AG04450 (cell line): ENCODE measurements at regions not wholly inside any gene's neighbourhood (a gene's known extent, or its start where the extent isn't known, plus 50 kb on each side); places are given as distances from the start of the nearest gene placed in this dataset.

Source experiments
- CTCF ChIA-PET: fragments of 300-600, 350-600 bp; formaldehyde crosslinking; extraction: SDS; loops from one replicate; lab custom pipeline; 2022; ENCODE audit warnings: antibody characterized with exemption, inconsistent platforms; lab: Charles Lee
- POLR2A ChIA-PET: fragments of 350-600 bp; formaldehyde crosslinking; extraction: SDS; loops from one replicate; lab custom pipeline; 2021; ENCODE audit warnings: antibody characterized with exemption, inconsistent platforms; lab: Yijun Ruan, JAX
- DNase-seq: peaks from one replicate; pipeline ENCODE4 v3.0.0-alpha.2; 2011; ENCODE audit warnings: low read depth, low spot score
- H3K27ac ChIP-seq: one replicate; pipeline ENCODE4 v1.5.1; 2012; ENCODE audit warnings: low read depth, low read length, control low read depth
- H3K27me3 ChIP-seq: one replicate; pipeline ENCODE4 v1.6.0; 2012; ENCODE audit warnings: low read length; ENCODE audit not compliant: control insufficient read depth, insufficient read depth
- H3K4me3 ChIP-seq: 2 replicates; pipeline ENCODE4 v1.5.1; 2011; ENCODE audit warnings: mild to moderate bottlenecking, low read depth, low read length, control low read depth
- H3K9me3 ChIP-seq: 2 replicates; pipeline ENCODE4 v1.5.1; 2012; ENCODE audit warnings: low read length; ENCODE audit not compliant: control insufficient read depth, insufficient read depth
- CTCF ChIP-seq: IDR thresholded peaks from 2 replicates; pipeline ENCODE4 v1.5.1; 2011; ENCODE audit warnings: low read depth, low read length, control low read depth, inconsistent platforms

- ChIA-PET CTCF (interaction anchor here (1.1 kb wide), 1 partner anchor 121 kb away, joined by 4 read pairs; no protein-coding TSS in a partner anchor), POLR2A (no interaction called here)
- peaks cover 36% of the 10 kb centered on the region for H3K27me3 ChIP-seq
- H3K27ac ChIP-seq, result no peak overlapping the region
- no peak overlapping the region for H3K4me3 ChIP-seq
- H3K9me3 ChIP-seq, result no peaks in the 10 kb centered on the region
- DNase-seq, result no peak
- TF ChIP-seq CTCF, result no peak
These were observed 434.3 kb downstream of the ETS1 start for GRCh38 chr11:128152796-128153696.

- DNase-seq, result no peak
- Histone ChIP-seq H3K4me3 (no peak overlapping the region), H3K9me3 (no peaks in the 10 kb centered on the region), H3K27ac (no peak overlapping the region), H3K27me3 (peaks cover 40% of the 10 kb centered on the region)
- TF ChIP-seq CTCF, result no peak
- CTCF ChIA-PET, result interaction anchor here (0.6 to 2.1 kb wide), 6 partner anchors 9 to 707 kb away, joined by 3 to 10 read pairs (median 4); no protein-coding TSS in a partner anchor
- POLR2A ChIA-PET, result no interaction called here
These were observed 435.6 kb downstream of the ETS1 start for GRCh38 chr11:128151780-128152179.

- ChIA-PET CTCF (interaction anchor here (0.6 to 2.1 kb wide), 7 partner anchors 8 to 708 kb away, joined by 3 to 10 read pairs (median 4); no protein-coding TSS in a partner anchor), POLR2A (no interaction called here)
- TF ChIP-seq CTCF, result no peak
- H3K27ac ChIP-seq, result no peak overlapping the region
- H3K9me3 ChIP-seq, result no peaks in the 10 kb centered on the region
- H3K4me3 ChIP-seq, result no peak overlapping the region
- DNase-seq, result no peak
- peaks cover 40% of the 10 kb centered on the region for H3K27me3 ChIP-seq
These were observed 436.0 kb downstream of the ETS1 start for GRCh38 chr11:128151338-128151737.

GRCh38 chr11:128148208-128148607, 439.1 kb downstream of the ETS1 start:
- no peak for DNase-seq
- Histone ChIP-seq H3K27ac (no peak overlapping the region), H3K4me3 (no peak overlapping the region), H3K9me3 (no peaks in the 10 kb centered on the region), H3K27me3 (peaks cover 31% of the 10 kb centered on the region)
- POLR2A ChIA-PET, result no interaction called here
- CTCF ChIA-PET, result interaction anchor here (0.5 to 3.8 kb wide), 4 partner anchors 10 to 491 kb away, joined by 3 to 50 read pairs (median 5); no protein-coding TSS in a partner anchor
- TF ChIP-seq CTCF, result no peak
